Osteocyte (in vitro differentiated cells): ENCODE measurements at regions not wholly inside any gene's neighbourhood (a gene's known extent, or its start where the extent isn't known, plus 50 kb on each side); places are given as distances from the start of the nearest gene placed in this dataset.
"Not testable (repeated sequence)": the region's sequence is repeated elsewhere in the genome, so short reads cannot be mapped to it uniquely, and the experiment has no call there.

Experiments
- DNase-seq: peaks from one replicate; pipeline ENCODE4 v3.0.0; 2021; ENCODE audit warnings: mixed read lengths; ENCODE audit not compliant: unreplicated experiment; ENCODE audit errors: extremely low spot score
- H3K27ac Mint-ChIP-seq: one replicate; pipeline ENCODE4 v1.8.0; 2021; ENCODE audit warnings: mild to moderate bottlenecking, mixed read lengths; ENCODE audit not compliant: unreplicated experiment
- H3K27me3 Mint-ChIP-seq: one replicate; pipeline ENCODE4 v1.8.0; 2021; ENCODE audit warnings: mixed read lengths; ENCODE audit not compliant: unreplicated experiment
- H3K36me3 Mint-ChIP-seq: one replicate; pipeline ENCODE4 v1.8.0; 2021; ENCODE audit warnings: mixed read lengths; ENCODE audit not compliant: unreplicated experiment
- H3K4me1 Mint-ChIP-seq: one replicate; pipeline ENCODE4 v1.8.0; 2021; ENCODE audit warnings: mixed read lengths; ENCODE audit not compliant: unreplicated experiment
- H3K4me3 Mint-ChIP-seq: one replicate; pipeline ENCODE4 v1.8.0; 2021; ENCODE audit warnings: mild to moderate bottlenecking, moderate library complexity, mixed read lengths; ENCODE audit not compliant: unreplicated experiment
- H3K9me3 Mint-ChIP-seq: one replicate; pipeline ENCODE4 v1.8.0; 2021; ENCODE audit warnings: mixed read lengths; ENCODE audit not compliant: unreplicated experiment
- CTCF ChIP-seq: fragments of 200-600 bp; sonication (generic); IDR thresholded peaks from 2 replicates; pipeline ENCODE4 v1.5.0; 2021; ENCODE audit warnings: antibody characterized with exemption, mild to moderate bottlenecking, moderate library complexity

GRCh38 chr11:96827164-96827563, 437.4 kb downstream of the JRKL start:
- no peak for DNase-seq
- H3K27me3 Mint-ChIP-seq, result peaks cover 14% of the 10 kb centered on the region
- no peak for TF ChIP-seq CTCF
- no peak overlapping the region for H3K4me3 Mint-ChIP-seq
- no peaks in the 10 kb centered on the region for H3K36me3 Mint-ChIP-seq
- no peaks in the 10 kb centered on the region for H3K4me1 Mint-ChIP-seq
- H3K27ac Mint-ChIP-seq, result no peak overlapping the region
- H3K9me3 Mint-ChIP-seq, result no peaks in the 10 kb centered on the region

- H3K4me3 Mint-ChIP-seq, result no peak overlapping the region
- no peak for DNase-seq
- peaks cover 2% of the 10 kb centered on the region for H3K27me3 Mint-ChIP-seq
- no peaks in the 10 kb centered on the region for H3K36me3 Mint-ChIP-seq
- no peaks in the 10 kb centered on the region for H3K4me1 Mint-ChIP-seq
- no peak for TF ChIP-seq CTCF
- H3K9me3 Mint-ChIP-seq, result no peaks in the 10 kb centered on the region
- no peak overlapping the region for H3K27ac Mint-ChIP-seq
Measured at GRCh38 chr11:96841792-96842191, 452.0 kb downstream of the JRKL start.

GRCh38 chr11:96842731-96843130, 452.9 kb downstream of the JRKL start:
- TF ChIP-seq CTCF, result no peak
- Mint-ChIP-seq H3K36me3 (no peaks in the 10 kb centered on the region), H3K4me1 (no peaks in the 10 kb centered on the region), H3K9me3 (no peaks in the 10 kb centered on the region), H3K4me3 (no peak overlapping the region), H3K27me3 (peaks cover 2% of the 10 kb centered on the region), H3K27ac (no peak overlapping the region)
- no peak for DNase-seq

- H3K27ac Mint-ChIP-seq, result no peak overlapping the region
- TF ChIP-seq CTCF, result no peak
- no peaks in the 10 kb centered on the region for H3K9me3 Mint-ChIP-seq
- no peaks in the 10 kb centered on the region for H3K4me1 Mint-ChIP-seq
- H3K4me3 Mint-ChIP-seq, result no peak overlapping the region
- peaks cover 5% of the 10 kb centered on the region for H3K27me3 Mint-ChIP-seq
- no peaks in the 10 kb centered on the region for H3K36me3 Mint-ChIP-seq
- DNase-seq, result no peak
Measured at GRCh38 chr11:96854425-96854824, 464.6 kb downstream of the JRKL start.

GRCh38 chr11:96861722-96862121, 471.9 kb downstream of the JRKL start:
- H3K9me3 Mint-ChIP-seq, H3K36me3 Mint-ChIP-seq, H3K4me3 Mint-ChIP-seq, H3K27me3 Mint-ChIP-seq, DNase-seq, H3K4me1 Mint-ChIP-seq, H3K27ac Mint-ChIP-seq: not testable (repeated sequence)

- Mint-ChIP-seq H3K9me3 (no peaks in the 10 kb centered on the region), H3K4me1 (no peaks in the 10 kb centered on the region), H3K36me3 (no peaks in the 10 kb centered on the region), H3K27ac (no peak overlapping the region), H3K4me3 (no peak overlapping the region), H3K27me3 (no peaks in the 10 kb centered on the region)
- no peak for TF ChIP-seq CTCF
- no peak for DNase-seq
Measured at GRCh38 chr11:96863520-96863919, 473.7 kb downstream of the JRKL start.
